Smooth muscle cell (in vitro differentiated cells): ENCODE measurements at regions not wholly inside any gene's neighbourhood (a gene's known extent, or its start where the extent isn't known, plus 50 kb on each side); places are given as distances from the start of the nearest gene placed in this dataset.

Source experiments
- DNase-seq: peaks from one replicate; lab custom pipeline; 2025; ENCODE audit not compliant: unreplicated experiment; lab: John Stamatoyannopoulos, UW
- H2AFZ ChIP-seq: fragments of 200-600 bp; sonication (generic); 2 replicates; pipeline ENCODE4 v1.6.0; 2016; ENCODE audit warnings: antibody characterized with exemption, low read depth, mild to moderate bottlenecking
- H3F3A ChIP-seq: fragments of 200-600 bp; sonication (generic); 2 replicates; pipeline ENCODE4 v1.6.0; 2017; ENCODE audit warnings: antibody characterized with exemption, low read depth
- H3K27ac ChIP-seq: fragments of 200-600 bp; sonication (generic); 2 replicates; pipeline ENCODE4 v1.5.1; 2016; ENCODE audit warnings: low read depth, mild to moderate bottlenecking
- H3K27me3 ChIP-seq: fragments of 200-600 bp; sonication (generic); 2 replicates; pipeline ENCODE4 v1.6.1; 2016; ENCODE audit warnings: low read depth, mild to moderate bottlenecking
- H3K36me3 ChIP-seq: fragments of 200-600 bp; sonication (generic); 2 replicates; pipeline ENCODE4 v1.5.1; 2016; ENCODE audit warnings: low read depth
- H3K4me1 ChIP-seq: fragments of 200-600 bp; sonication (generic); 2 replicates; pipeline ENCODE4 v1.5.1; 2016; ENCODE audit warnings: low read depth
- H3K4me2 ChIP-seq: fragments of 200-600 bp; sonication (generic); 2 replicates; pipeline ENCODE4 v1.6.0; 2016; ENCODE audit warnings: mild to moderate bottlenecking
- H3K4me3 ChIP-seq: fragments of 200-600 bp; sonication (generic); 2 replicates; pipeline ENCODE4 v1.5.1; 2016; ENCODE audit warnings: mild to moderate bottlenecking
- H3K79me2 ChIP-seq: fragments of 200-600 bp; sonication (generic); 2 replicates; pipeline ENCODE4 v1.6.0; 2016; ENCODE audit warnings: low read depth, mild to moderate bottlenecking
- H3K9ac ChIP-seq: fragments of 200-600 bp; sonication (generic); 2 replicates; pipeline ENCODE4 v1.6.0; 2016; ENCODE audit warnings: low read depth
- H3K9me3 ChIP-seq: fragments of 200-600 bp; sonication (generic); replicated peaks from 2 replicates; pipeline ENCODE4 v1.5.1; 2016; ENCODE audit warnings: low read depth
- H4K20me1 ChIP-seq: fragments of 200-600 bp; sonication (generic); 2 replicates; pipeline ENCODE4 v1.6.0; 2016; ENCODE audit warnings: low read depth
- WGBS: methylation state at CpG from one replicate; pipeline ENCODE4 v1.1.7; 2016; ENCODE audit warnings: low lambda C conversion rate; 5-methylcytosine and 5-hydroxymethylcytosine counted together
- TF ChIP-seq, protein P1 (sequence below): fragments of 200-600 bp; sonication (generic); IDR thresholded peaks from 2 replicates; pipeline ENCODE4 v1.5.1; 2017; ENCODE audit warnings: borderline replicate concordance, mild to moderate bottlenecking, antibody characterized with exemption; ENCODE audit not compliant: insufficient read depth, poor library complexity, severe bottlenecking

GRCh38 chr22:26740253-26740652 lies 82.9 kb downstream of the MIAT start:
- TF ChIP-seq, protein P1, sequence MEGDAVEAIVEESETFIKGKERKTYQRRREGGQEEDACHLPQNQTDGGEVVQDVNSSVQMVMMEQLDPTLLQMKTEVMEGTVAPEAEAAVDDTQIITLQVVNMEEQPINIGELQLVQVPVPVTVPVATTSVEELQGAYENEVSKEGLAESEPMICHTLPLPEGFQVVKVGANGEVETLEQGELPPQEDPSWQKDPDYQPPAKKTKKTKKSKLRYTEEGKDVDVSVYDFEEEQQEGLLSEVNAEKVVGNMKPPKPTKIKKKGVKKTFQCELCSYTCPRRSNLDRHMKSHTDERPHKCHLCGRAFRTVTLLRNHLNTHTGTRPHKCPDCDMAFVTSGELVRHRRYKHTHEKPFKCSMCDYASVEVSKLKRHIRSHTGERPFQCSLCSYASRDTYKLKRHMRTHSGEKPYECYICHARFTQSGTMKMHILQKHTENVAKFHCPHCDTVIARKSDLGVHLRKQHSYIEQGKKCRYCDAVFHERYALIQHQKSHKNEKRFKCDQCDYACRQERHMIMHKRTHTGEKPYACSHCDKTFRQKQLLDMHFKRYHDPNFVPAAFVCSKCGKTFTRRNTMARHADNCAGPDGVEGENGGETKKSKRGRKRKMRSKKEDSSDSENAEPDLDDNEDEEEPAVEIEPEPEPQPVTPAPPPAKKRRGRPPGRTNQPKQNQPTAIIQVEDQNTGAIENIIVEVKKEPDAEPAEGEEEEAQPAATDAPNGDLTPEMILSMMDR = no peak
- no peak overlapping the region for H2AFZ ChIP-seq
- H3K27me3 ChIP-seq = no peaks in the 10 kb centered on the region
- no peak overlapping the region for H3K4me2 ChIP-seq
- H3K4me1 ChIP-seq = peaks cover 3% of the 10 kb centered on the region
- H3K79me2 ChIP-seq = no peaks in the 10 kb centered on the region
- no peak overlapping the region for H3K4me3 ChIP-seq
- no peak overlapping the region for H3K9ac ChIP-seq
- no peaks in the 10 kb centered on the region for H3K9me3 ChIP-seq
- H3F3A ChIP-seq = no peaks in the 10 kb centered on the region
- no peak for DNase-seq
- H3K27ac ChIP-seq = no peak overlapping the region
- no peaks in the 10 kb centered on the region for H4K20me1 ChIP-seq
- 68% methylated on average over 9 of the region's 9 CpGs for WGBS
- no peaks in the 10 kb centered on the region for H3K36me3 ChIP-seq

- H3K79me2 ChIP-seq = no peaks in the 10 kb centered on the region
- H3K9me3 ChIP-seq = no peaks in the 10 kb centered on the region
- H3K27me3 ChIP-seq = no peaks in the 10 kb centered on the region
- no peak overlapping the region for H2AFZ ChIP-seq
- no peak overlapping the region for H3K4me2 ChIP-seq
- no peaks in the 10 kb centered on the region for H3F3A ChIP-seq
- no peak overlapping the region for H3K9ac ChIP-seq
- no peaks in the 10 kb centered on the region for H4K20me1 ChIP-seq
- H3K4me3 ChIP-seq = no peak overlapping the region
- H3K36me3 ChIP-seq = no peaks in the 10 kb centered on the region
- TF ChIP-seq, protein P1 = no peak
- 85% methylated on average over 5 of the region's 5 CpGs for WGBS
- peaks cover 3% of the 10 kb centered on the region for H3K4me1 ChIP-seq
- no peak for DNase-seq
- H3K27ac ChIP-seq = no peak overlapping the region
Measured at GRCh38 chr22:26743149-26743548, 85.8 kb downstream of the MIAT start.

GRCh38 chr22:26744892-26745808 lies 87.8 kb downstream of the MIAT start:
- no peak overlapping the region for H3K4me2 ChIP-seq
- no peaks in the 10 kb centered on the region for H3F3A ChIP-seq
- H3K27me3 ChIP-seq = no peaks in the 10 kb centered on the region
- DNase-seq = no peak
- H3K9me3 ChIP-seq = no peaks in the 10 kb centered on the region
- 85% methylated on average over 4 of the region's 4 CpGs for WGBS
- no peak overlapping the region for H3K9ac ChIP-seq
- no peaks in the 10 kb centered on the region for H3K79me2 ChIP-seq
- no peak overlapping the region for H3K27ac ChIP-seq
- no peaks in the 10 kb centered on the region for H3K36me3 ChIP-seq
- H2AFZ ChIP-seq = no peak overlapping the region
- no peaks in the 10 kb centered on the region for H3K4me1 ChIP-seq
- TF ChIP-seq, protein P1 = no peak
- H3K4me3 ChIP-seq = no peak overlapping the region
- H4K20me1 ChIP-seq = no peaks in the 10 kb centered on the region

GRCh38 chr22:26746311-26746710 lies 88.9 kb downstream of the MIAT start:
- no peak overlapping the region for H3K27ac ChIP-seq
- WGBS = 89% methylated on average over 1 of the region's 1 CpG
- DNase-seq = no peak

More at GRCh38 chr22:26746311-26746710, 88.9 kb downstream of the MIAT start:
- Histone ChIP-seq H3K27me3 (no peaks in the 10 kb centered on the region), H3K79me2 (no peaks in the 10 kb centered on the region), H4K20me1 (no peaks in the 10 kb centered on the region), H2AFZ (no peak overlapping the region), H3K4me1 (peaks cover 6% of the 10 kb centered on the region), H3F3A (no peaks in the 10 kb centered on the region), H3K9me3 (no peaks in the 10 kb centered on the region), H3K36me3 (no peaks in the 10 kb centered on the region), H3K4me2 (no peak overlapping the region), H3K4me3 (no peak overlapping the region), H3K9ac (no peak overlapping the region)
- TF ChIP-seq, protein P1 = no peak
